NCI-H2227 (cell line): ENCODE measurements at regions not wholly inside any gene's neighbourhood (a gene's known extent, or its start where the extent isn't known, plus 50 kb on each side); places are given as distances from the start of the nearest gene placed in this dataset.

ENCODE experiments used
- DNase-seq: peaks from one replicate; lab custom pipeline; 2025; ENCODE audit not compliant: unreplicated experiment; lab: John Stamatoyannopoulos, UW

- no peak for DNase-seq
These were observed 57.0 kb upstream of the CDKN3 start for GRCh38 chr14:54339771-54340170.

- no peak for DNase-seq
These were observed 54.0 kb upstream of the CDKN3 start for GRCh38 chr14:54342806-54343205.

- DNase-seq = peak; percentile 16
These were observed 53.3 kb upstream of the CDKN3 start for GRCh38 chr14:54343272-54344121.

- DNase-seq = no peak
These were observed 52.4 kb upstream of the CDKN3 start for GRCh38 chr14:54344445-54344844.

- DNase-seq = no peak
These were observed 50.5 kb upstream of the CDKN3 start for GRCh38 chr14:54346257-54346656.
